Globus pallidus (tissue), 1 donor: ENCODE measurements at regions not wholly inside any gene's neighbourhood (a gene's known extent, or its start where the extent isn't known, plus 50 kb on each side); places are given as distances from the start of the nearest gene placed in this dataset.
A peak's percentile ranks its signal among the peaks of the same experiment; 100 is the strongest.

Source experiments
- DNase-seq: peaks from one replicate; pipeline ENCODE4 v3.0.0-alpha.2; 2015; ENCODE audit warnings: low spot score

GRCh38 chr12:58583940-58584339 lies 336.4 kb downstream of the LRIG3 start:
- DNase-seq, result no peak

GRCh38 chr12:58584880-58585279 lies 335.4 kb downstream of the LRIG3 start:
- DNase-seq, result no peak

- DNase-seq, result no peak
These were observed 333.5 kb downstream of the LRIG3 start for GRCh38 chr12:58586762-58587161.

GRCh38 chr12:58588770-58589169 lies 331.5 kb downstream of the LRIG3 start:
- DNase-seq, result no peak

- no peak for DNase-seq
These were observed 327.7 kb downstream of the LRIG3 start for GRCh38 chr12:58592475-58593207.

GRCh38 chr12:58593557-58594304 lies 326.6 kb downstream of the LRIG3 start:
- no peak for DNase-seq

GRCh38 chr12:58596381-58596780 lies 323.9 kb downstream of the LRIG3 start:
- DNase-seq, result no peak

GRCh38 chr12:58601529-58601928 lies 318.8 kb downstream of the LRIG3 start:
- peak; percentile 2 for DNase-seq

- no peak for DNase-seq
These were observed 318.1 kb downstream of the LRIG3 start for GRCh38 chr12:58602179-58602578.

GRCh38 chr12:58602736-58603135 lies 317.6 kb downstream of the LRIG3 start:
- no peak for DNase-seq

- no peak for DNase-seq
These were observed 312.5 kb downstream of the LRIG3 start for GRCh38 chr12:58607805-58608204.

- DNase-seq, result no peak
These were observed 311.6 kb downstream of the LRIG3 start for GRCh38 chr12:58608711-58609110.

- no peak for DNase-seq
These were observed 305.3 kb downstream of the LRIG3 start for GRCh38 chr12:58615047-58615446.

GRCh38 chr12:58615576-58615975 lies 304.7 kb downstream of the LRIG3 start:
- DNase-seq, result no peak

- no peak for DNase-seq
These were observed 303.7 kb downstream of the LRIG3 start for GRCh38 chr12:58616618-58617017.

- no peak for DNase-seq
These were observed 299.2 kb downstream of the LRIG3 start for GRCh38 chr12:58621126-58621525.

- DNase-seq, result no peak
These were observed 290.9 kb downstream of the LRIG3 start for GRCh38 chr12:58629376-58629775.

- no peak for DNase-seq
These were observed 286.8 kb downstream of the LRIG3 start for GRCh38 chr12:58633479-58633878.

GRCh38 chr12:58639318-58639934 lies 280.9 kb downstream of the LRIG3 start:
- no peak for DNase-seq

- no peak for DNase-seq
These were observed 280.0 kb downstream of the LRIG3 start for GRCh38 chr12:58640314-58640713.

GRCh38 chr12:58645946-58646345 lies 274.4 kb downstream of the LRIG3 start:
- DNase-seq, result no peak

GRCh38 chr12:58647495-58647894 lies 272.8 kb downstream of the LRIG3 start:
- no peak for DNase-seq

- DNase-seq, result no peak
These were observed 272.1 kb downstream of the LRIG3 start for GRCh38 chr12:58648176-58648575.
